ENCODE measurements at regions not wholly inside any gene's neighbourhood (a gene's known extent, or its start where the extent isn't known, plus 50 kb on each side); places are given as distances from the start of the nearest gene placed in this dataset.
"Not testable (repeated sequence)": the region's sequence is repeated elsewhere in the genome, so short reads cannot be mapped to it uniquely, and the experiment has no call there.

- not testable (repeated sequence) for ATAC-seq (ENCODE audit: low read depth in 2 of 2); DNase-seq; H3K4me1 ChIP-seq (ENCODE audit: control insufficient read depth, insufficient read depth, low read length, poor library complexity, severe bottlenecking); H3K4me1 Mint-ChIP-seq; H3K27ac ChIP-seq (ENCODE audit: insufficient read depth, low read length, poor library complexity, severe bottlenecking); H3K9me3 ChIP-seq (ENCODE audit: control insufficient read depth in 2 of 2, low read length in 2 of 2); H3K27ac Mint-ChIP-seq; H3K9me3 Mint-ChIP-seq; H3K36me3 ChIP-seq (ENCODE audit: control insufficient read depth, insufficient read depth, low read length); H3K4me3 ChIP-seq (ENCODE audit: low read depth, low read length); H3K4me3 Mint-ChIP-seq; H3K36me3 Mint-ChIP-seq; H3K27me3 ChIP-seq (ENCODE audit: control insufficient read depth, insufficient read depth, low read length)
- peaks cover 16% of the 10 kb centered on the region for H3K27me3 Mint-ChIP-seq
Measured at GRCh38 chr22:23456666-23457379, 123.3 kb downstream of the IGLL1 start.

GRCh38 chr22:23454345-23454744, 125.7 kb downstream of the IGLL1 start:
- H3K27ac Mint-ChIP-seq; H3K36me3 Mint-ChIP-seq; H3K27me3 ChIP-seq (ENCODE audit: control insufficient read depth, insufficient read depth, low read length); ATAC-seq (ENCODE audit: low read depth in 2 of 2); H3K9me3 Mint-ChIP-seq; H3K4me3 Mint-ChIP-seq; H3K4me1 ChIP-seq (ENCODE audit: control insufficient read depth, insufficient read depth, low read length, poor library complexity, severe bottlenecking); H3K4me3 ChIP-seq (ENCODE audit: low read depth, low read length); DNase-seq; H3K27ac ChIP-seq (ENCODE audit: insufficient read depth, low read length, poor library complexity, severe bottlenecking); H3K4me1 Mint-ChIP-seq; H3K9me3 ChIP-seq (ENCODE audit: control insufficient read depth in 2 of 2, low read length in 2 of 2); H3K36me3 ChIP-seq (ENCODE audit: control insufficient read depth, insufficient read depth, low read length): not testable (repeated sequence)
- peaks cover 14% of the 10 kb centered on the region for H3K27me3 Mint-ChIP-seq

GRCh38 chr22:23453277-23453676, 126.8 kb downstream of the IGLL1 start:
- no peak overlapping the region for H3K4me3 Mint-ChIP-seq

GRCh38 chr22:23452231-23453010, 127.7 kb downstream of the IGLL1 start:
- H3K27me3 ChIP-seq (ENCODE audit: control insufficient read depth, insufficient read depth, low read length) = no peaks in the 10 kb centered on the region
- no peaks in the 10 kb centered on the region for H3K9me3 ChIP-seq (ENCODE audit: control insufficient read depth in 2 of 2, low read length in 2 of 2)
- Mint-ChIP-seq H3K4me1 (no peaks in the 10 kb centered on the region), H3K9me3 (no peaks in the 10 kb centered on the region), H3K4me3 (no peak overlapping the region), H3K36me3 (no peaks in the 10 kb centered on the region), H3K27me3 (peaks cover 13% of the 10 kb centered on the region), H3K27ac (no peak overlapping the region)
- no peak overlapping the region for H3K4me3 ChIP-seq (ENCODE audit: low read depth, low read length)
- DNase-seq (no peak), ATAC-seq (ENCODE audit: low read depth in 2 of 2) (no peak)
- no peak overlapping the region for H3K27ac ChIP-seq (ENCODE audit: insufficient read depth, low read length, poor library complexity, severe bottlenecking)
- H3K4me1 ChIP-seq (ENCODE audit: control insufficient read depth, insufficient read depth, low read length, poor library complexity, severe bottlenecking) = no peaks in the 10 kb centered on the region
- no peaks in the 10 kb centered on the region for H3K36me3 ChIP-seq (ENCODE audit: control insufficient read depth, insufficient read depth, low read length)

More at GRCh38 chr22:23453277-23453676, 126.8 kb downstream of the IGLL1 start:
- ATAC-seq (ENCODE audit: low read depth in 2 of 2) (no peak), DNase-seq (no peak)
- no peaks in the 10 kb centered on the region for H3K4me1 ChIP-seq (ENCODE audit: control insufficient read depth, insufficient read depth, low read length, poor library complexity, severe bottlenecking)
- Mint-ChIP-seq H3K4me1 (no peaks in the 10 kb centered on the region), H3K27ac (no peak overlapping the region), H3K9me3 (no peaks in the 10 kb centered on the region), H3K27me3 (peaks cover 14% of the 10 kb centered on the region), H3K36me3 (no peaks in the 10 kb centered on the region)
- H3K27me3 ChIP-seq (ENCODE audit: control insufficient read depth, insufficient read depth, low read length) = no peaks in the 10 kb centered on the region
- no peak overlapping the region for H3K27ac ChIP-seq (ENCODE audit: insufficient read depth, low read length, poor library complexity, severe bottlenecking)
- H3K4me3 ChIP-seq (ENCODE audit: low read depth, low read length) = no peak overlapping the region
- no peaks in the 10 kb centered on the region for H3K36me3 ChIP-seq (ENCODE audit: control insufficient read depth, insufficient read depth, low read length)
- H3K9me3 ChIP-seq (ENCODE audit: control insufficient read depth in 2 of 2, low read length in 2 of 2) = no peaks in the 10 kb centered on the region

- not testable (repeated sequence) for H3K27ac Mint-ChIP-seq; H3K27ac ChIP-seq (ENCODE audit: insufficient read depth, low read length, poor library complexity, severe bottlenecking); H3K36me3 ChIP-seq (ENCODE audit: control insufficient read depth, insufficient read depth, low read length); H3K4me3 Mint-ChIP-seq; ATAC-seq (ENCODE audit: low read depth in 2 of 2); H3K9me3 Mint-ChIP-seq; H3K36me3 Mint-ChIP-seq; H3K4me3 ChIP-seq (ENCODE audit: low read depth, low read length); H3K4me1 Mint-ChIP-seq; H3K27me3 ChIP-seq (ENCODE audit: control insufficient read depth, insufficient read depth, low read length); H3K4me1 ChIP-seq (ENCODE audit: control insufficient read depth, insufficient read depth, low read length, poor library complexity, severe bottlenecking); H3K9me3 ChIP-seq (ENCODE audit: control insufficient read depth in 2 of 2, low read length in 2 of 2)
- DNase-seq = peak in 1 of 3 donors; percentile 6
- H3K27me3 Mint-ChIP-seq = peaks cover 10% of the 10 kb centered on the region
Measured at GRCh38 chr22:23451452-23452230, 128.4 kb downstream of the IGLL1 start.

GRCh38 chr22:23450821-23451220, 129.3 kb downstream of the IGLL1 start:
- H3K27ac Mint-ChIP-seq; H3K27me3 Mint-ChIP-seq; H3K9me3 ChIP-seq (ENCODE audit: control insufficient read depth in 2 of 2, low read length in 2 of 2); DNase-seq; ATAC-seq (ENCODE audit: low read depth in 2 of 2); H3K27me3 ChIP-seq (ENCODE audit: control insufficient read depth, insufficient read depth, low read length); H3K9me3 Mint-ChIP-seq; H3K4me3 Mint-ChIP-seq; H3K36me3 Mint-ChIP-seq; H3K27ac ChIP-seq (ENCODE audit: insufficient read depth, low read length, poor library complexity, severe bottlenecking); H3K36me3 ChIP-seq (ENCODE audit: control insufficient read depth, insufficient read depth, low read length); H3K4me3 ChIP-seq (ENCODE audit: low read depth, low read length); H3K4me1 Mint-ChIP-seq; H3K4me1 ChIP-seq (ENCODE audit: control insufficient read depth, insufficient read depth, low read length, poor library complexity, severe bottlenecking): not testable (repeated sequence)

GRCh38 chr22:23450434-23450795, 129.7 kb downstream of the IGLL1 start:
- Histone ChIP-seq H3K9me3 (ENCODE audit: control insufficient read depth in 2 of 2, low read length in 2 of 2) (no peaks in the 10 kb centered on the region), H3K36me3 (ENCODE audit: control insufficient read depth, insufficient read depth, low read length) (no peaks in the 10 kb centered on the region), H3K27ac (ENCODE audit: insufficient read depth, low read length, poor library complexity, severe bottlenecking) (no peak overlapping the region), H3K4me1 (ENCODE audit: control insufficient read depth, insufficient read depth, low read length, poor library complexity, severe bottlenecking) (no peaks in the 10 kb centered on the region), H3K4me3 (ENCODE audit: low read depth, low read length) (no peak overlapping the region), H3K27me3 (ENCODE audit: control insufficient read depth, insufficient read depth, low read length) (no peaks in the 10 kb centered on the region)
- no peaks in the 10 kb centered on the region for H3K4me1 Mint-ChIP-seq
- H3K9me3 Mint-ChIP-seq = peaks cover 0 to 9% (median 2%) of the 10 kb centered on the region in 7 donors
- H3K36me3 Mint-ChIP-seq = no peaks in the 10 kb centered on the region
- H3K27me3 Mint-ChIP-seq = peaks cover 4% of the 10 kb centered on the region
- H3K4me3 Mint-ChIP-seq = no peak overlapping the region
- DNase-seq (no peak), ATAC-seq (ENCODE audit: low read depth in 2 of 2) (no peak)
- H3K27ac Mint-ChIP-seq = no peak overlapping the region

All from CD4-positive, CD25-positive, alpha-beta regulatory T cell (primary cell).